DMS153 treated with DMSO at 0.1 percent for 48 hours (cell line): ENCODE measurements at regions not wholly inside any gene's neighbourhood (a gene's known extent, or its start where the extent isn't known, plus 50 kb on each side); places are given as distances from the start of the nearest gene placed in this dataset.
A peak's percentile ranks its signal among the peaks of the same experiment; 100 is the strongest.
"Not testable (repeated sequence)": the region's sequence is repeated elsewhere in the genome, so short reads cannot be mapped to it uniquely, and the experiment has no call there.

Experiments
- DNase-seq: peaks from one replicate; lab custom pipeline; 2025; ENCODE audit not compliant: unreplicated experiment; lab: John Stamatoyannopoulos, UW

GRCh38 chr6:14582749-14583148, 465.2 kb downstream of the CD83 start:
- no peak for DNase-seq

- DNase-seq = no peak
Measured at GRCh38 chr6:14583826-14584225, 466.3 kb downstream of the CD83 start.

GRCh38 chr6:14584450-14584849, 466.9 kb downstream of the CD83 start:
- no peak for DNase-seq

- no peak for DNase-seq
Measured at GRCh38 chr6:14585689-14586088, 468.1 kb downstream of the CD83 start.

- no peak for DNase-seq
Measured at GRCh38 chr6:14589175-14589574, 471.6 kb downstream of the CD83 start.

- DNase-seq = no peak
Measured at GRCh38 chr6:14590586-14590985, 473.0 kb downstream of the CD83 start.

- DNase-seq = no peak
Measured at GRCh38 chr6:14591998-14592397, 474.4 kb downstream of the CD83 start.

- DNase-seq = no peak
Measured at GRCh38 chr6:14593286-14593685, 475.7 kb downstream of the CD83 start.

GRCh38 chr6:14595751-14596150, 478.2 kb downstream of the CD83 start:
- no peak for DNase-seq

- DNase-seq = no peak
Measured at GRCh38 chr6:14596410-14596809, 478.8 kb downstream of the CD83 start.

- no peak for DNase-seq
Measured at GRCh38 chr6:14597090-14597489, 479.5 kb downstream of the CD83 start.

GRCh38 chr6:14598017-14598864, 480.7 kb downstream of the CD83 start:
- no peak for DNase-seq

GRCh38 chr6:14600306-14600705, 482.7 kb downstream of the CD83 start:
- not testable (repeated sequence) for DNase-seq

- DNase-seq = peak; percentile 51
Measured at GRCh38 chr6:14601490-14601889, 483.9 kb downstream of the CD83 start.

- DNase-seq = no peak
Measured at GRCh38 chr6:14606353-14606752, 488.8 kb downstream of the CD83 start.

GRCh38 chr6:14610141-14610540, 492.6 kb downstream of the CD83 start:
- no peak for DNase-seq

- DNase-seq = no peak
Measured at GRCh38 chr6:14612016-14612980, 494.7 kb downstream of the CD83 start.

- no peak for DNase-seq
Measured at GRCh38 chr6:14614631-14615030, 497.1 kb downstream of the CD83 start.

- no peak for DNase-seq
Measured at GRCh38 chr6:14616656-14617055, 499.1 kb downstream of the CD83 start.

GRCh38 chr6:14618759-14619418, 501.3 kb downstream of the CD83 start:
- no peak for DNase-seq

- DNase-seq = no peak
Measured at GRCh38 chr6:14619419-14619781, 501.8 kb downstream of the CD83 start.
